ENCODE measurements at regions not wholly inside any gene's neighbourhood (a gene's known extent, or its start where the extent isn't known, plus 50 kb on each side); places are given as distances from the start of the nearest gene placed in this dataset.

- no peak for TF ChIP-seq CTCF (IDR thresholded peaks at IDR 0.05 in 2 of 3, conservative IDR thresholded peaks at IDR 0.05 in 1 of 3; ENCODE audit: borderline replicate concordance in 1 of 3, insufficient read depth in 1 of 3, low read depth in 2 of 3, low read length in 2 of 3)
- TF ChIP-seq EGR1 (IDR thresholded peaks at IDR 0.05; ENCODE audit: low read depth) = no peak
- TF ChIP-seq POLR2AphosphoS5 (IDR thresholded peaks at IDR 0.05; ENCODE audit: low read depth, low read length) = no peak
- no peak for TF ChIP-seq EZH2phosphoT487 (IDR thresholded peaks at IDR 0.05; ENCODE audit: borderline replicate concordance)
- TF ChIP-seq FOSL1 (IDR thresholded peaks at IDR 0.05; ENCODE audit: low read depth) = no peak
- no peak for TF ChIP-seq EZH2 (IDR thresholded peaks at IDR 0.05)
- TF ChIP-seq POLR2A (IDR thresholded peaks at IDR 0.05; ENCODE audit: borderline replicate concordance, extremely low read depth, insufficient read depth, insufficient read length) = no peak
- TF ChIP-seq MAX (IDR thresholded peaks at IDR 0.05) = no peak
Observed at GRCh38 chr2:149885468-149885867, 297.9 kb upstream of the MMADHC start.
